ENCODE measurements at regions not wholly inside any gene's neighbourhood (a gene's known extent, or its start where the extent isn't known, plus 50 kb on each side); places are given as distances from the start of the nearest gene placed in this dataset.

GRCh38 chr9:89928521-89929275, 323.9 kb downstream of the GADD45G start:
- no peak for TF ChIP-seq CTCF (conservative IDR thresholded peaks at IDR 0.05; ENCODE audit: low read length)
- TF ChIP-seq EZH2phosphoT487 (IDR thresholded peaks at IDR 0.05; ENCODE audit: borderline replicate concordance, low read depth, low read length), result no peak

Measured in OCI-LY7 (cell line).